NOMO-1 (cell line): ENCODE measurements at regions not wholly inside any gene's neighbourhood (a gene's known extent, or its start where the extent isn't known, plus 50 kb on each side); places are given as distances from the start of the nearest gene placed in this dataset.
A peak's percentile ranks its signal among the peaks of the same experiment; 100 is the strongest.

Experiments
- DNase-seq, 2 experiments: peaks; one replicate each; lab custom pipeline; 2025; ENCODE audit not compliant: unreplicated experiment in 2 of 2; lab: John Stamatoyannopoulos, UW

DNA sequence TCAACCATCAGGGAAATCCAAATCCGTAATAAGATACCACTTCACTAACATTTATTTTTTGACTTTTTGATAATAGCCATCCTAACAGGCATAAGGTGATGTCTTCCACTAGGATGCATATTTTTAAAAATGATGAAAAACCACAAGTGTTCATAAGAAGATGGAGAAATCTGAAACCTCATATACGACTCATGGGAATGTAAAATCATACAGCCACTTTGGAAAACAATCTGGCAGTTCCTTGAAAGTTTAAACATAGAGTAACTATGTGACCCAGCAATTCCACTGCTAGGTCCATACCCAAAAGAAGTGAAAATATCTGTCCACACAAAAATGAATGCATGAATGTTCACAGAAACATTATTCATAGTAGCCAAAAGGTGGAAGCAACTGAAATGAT is 431.0 kb downstream of the ENC1 start:
- DNase-seq = no peak

DNA sequence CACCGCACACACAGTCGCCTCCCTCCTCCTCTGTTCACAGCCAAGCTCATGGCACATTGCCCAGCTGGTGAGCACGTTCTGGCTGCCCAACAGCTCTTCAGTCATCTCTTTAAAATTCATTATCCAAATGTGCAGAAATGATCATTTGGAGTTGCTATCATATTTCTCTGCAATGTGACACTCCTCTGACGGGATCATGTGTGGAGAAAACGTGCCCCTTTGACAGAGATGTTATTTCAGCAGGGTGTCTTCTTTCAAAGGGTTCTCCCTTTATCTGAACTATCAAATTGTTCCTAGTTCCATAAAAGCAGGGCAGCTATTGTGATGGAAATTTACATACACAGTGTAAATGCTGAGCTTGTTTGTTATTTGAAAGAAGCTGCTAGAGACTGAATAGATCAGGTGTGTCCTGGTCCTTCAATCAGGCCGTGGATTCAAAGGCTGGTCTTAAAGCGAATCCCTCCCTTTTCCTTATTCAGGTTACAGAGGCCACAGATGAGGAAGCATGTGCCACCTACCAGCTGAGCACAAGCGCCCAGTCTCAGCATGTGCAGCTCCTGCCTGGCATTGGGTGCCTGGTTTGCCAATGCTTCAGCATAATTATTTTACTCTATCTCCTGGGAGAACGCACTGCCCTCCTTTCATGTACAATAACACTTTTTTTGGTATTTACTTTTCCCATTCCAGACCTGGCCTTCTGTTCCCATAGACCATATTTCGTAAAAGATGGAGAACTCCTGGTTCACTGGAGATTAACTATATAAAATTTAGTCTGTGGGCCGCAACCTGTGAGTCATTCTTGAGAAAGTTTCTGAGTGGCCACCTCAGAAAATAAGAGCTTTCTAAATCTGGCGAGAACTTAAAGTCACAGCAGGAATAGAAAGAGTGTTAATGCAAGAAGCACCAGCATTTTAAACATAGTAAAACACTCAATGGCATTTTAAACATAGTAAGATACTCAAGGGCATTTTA is 433.7 kb downstream of the ENC1 start:
- DNase-seq = no peak

DNA sequence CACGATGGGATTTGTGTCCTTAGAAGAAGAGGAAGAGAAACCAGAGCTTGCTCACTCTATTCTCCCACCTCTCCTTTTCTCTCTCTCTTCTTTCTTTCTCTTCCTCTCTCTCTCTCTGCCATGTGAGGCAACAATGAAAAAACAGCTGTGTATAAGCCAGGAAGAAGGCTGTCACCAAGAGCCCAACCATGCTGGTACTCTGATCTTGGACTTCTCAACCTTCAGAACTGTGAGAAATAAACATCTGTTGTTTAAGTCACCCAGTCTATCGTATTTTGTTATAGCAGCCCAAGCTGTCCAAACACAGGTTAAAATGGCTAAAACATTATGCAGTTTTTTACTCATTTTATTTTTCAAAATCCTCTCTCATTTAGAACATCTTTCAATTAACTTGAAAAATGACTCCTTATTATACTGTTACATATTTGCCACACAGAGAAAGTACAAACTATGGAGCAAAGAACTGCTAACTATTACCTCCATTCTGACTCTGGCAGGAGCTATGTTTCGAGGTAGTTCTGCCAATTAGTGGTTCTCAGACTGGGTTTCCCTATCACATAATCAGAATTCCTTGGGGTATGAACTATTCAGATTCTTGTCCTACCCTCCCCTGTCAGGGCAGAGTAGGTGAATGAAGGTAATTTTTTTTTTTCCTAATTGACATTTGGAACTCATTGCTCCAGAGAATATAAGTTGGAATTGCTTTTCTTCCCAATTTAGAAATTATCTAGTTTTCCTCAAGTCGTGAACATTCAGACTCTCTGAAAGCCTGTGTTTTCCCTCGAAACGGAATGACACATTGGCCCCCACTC is 434.6 kb downstream of the ENC1 start:
- peak in 1 of 2 experiments; percentile 28 for DNase-seq

DNA sequence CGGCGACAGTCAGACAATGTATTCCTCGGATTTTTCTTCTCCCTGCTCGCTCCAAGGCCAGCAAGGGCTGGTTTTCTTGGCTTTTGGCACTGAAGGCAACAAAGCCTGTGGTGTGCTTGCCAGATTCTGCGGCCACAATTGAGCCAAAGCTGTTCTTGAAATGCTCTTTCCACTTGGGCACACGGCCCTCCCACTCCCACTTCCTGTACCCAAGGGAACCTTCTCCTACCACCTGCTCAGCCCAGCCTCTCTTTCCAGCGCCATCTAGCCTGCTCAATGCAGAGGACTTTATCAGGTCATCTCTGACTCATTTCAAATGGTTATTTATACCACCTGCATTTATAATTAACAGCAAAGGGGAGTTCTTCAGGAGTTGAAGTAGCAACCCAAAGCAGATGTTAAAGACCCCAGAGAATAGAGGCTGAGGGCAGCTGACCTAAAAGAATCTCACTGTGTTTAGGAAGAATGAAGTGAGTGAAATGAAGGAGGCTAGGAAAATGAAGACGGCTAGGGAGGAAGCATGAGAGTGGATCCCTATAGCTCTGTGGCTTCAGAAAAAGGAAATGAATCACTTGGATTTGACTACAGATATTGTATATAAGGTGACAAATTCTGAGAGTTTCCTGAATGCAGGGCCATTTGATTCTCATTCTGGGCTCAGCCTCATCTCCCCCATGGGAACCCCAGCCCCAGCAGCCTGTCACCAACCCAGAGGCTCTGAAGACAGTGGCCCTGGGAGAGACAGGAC is 439.0 kb downstream of the ENC1 start:
- no peak for DNase-seq

DNA sequence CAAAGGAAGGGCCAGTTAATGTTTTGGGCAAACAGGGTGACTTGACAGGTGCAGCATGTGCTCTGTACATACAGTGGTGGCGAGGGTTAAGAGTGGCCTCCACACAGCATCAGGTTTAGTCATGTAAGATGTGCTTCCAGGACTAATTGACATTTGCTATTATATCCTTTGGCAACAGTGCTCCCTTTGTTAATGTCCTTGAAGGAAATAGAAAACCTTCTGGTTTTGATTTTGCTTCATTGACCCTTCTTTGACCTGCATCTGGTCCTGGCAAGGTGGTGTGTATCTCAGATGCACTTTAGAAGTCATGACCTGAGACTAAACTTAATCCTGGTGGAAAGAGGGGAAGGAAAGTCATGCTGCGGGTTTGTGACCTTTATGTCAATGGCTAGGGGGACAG is 440.0 kb downstream of the ENC1 start:
- no peak for DNase-seq

DNA sequence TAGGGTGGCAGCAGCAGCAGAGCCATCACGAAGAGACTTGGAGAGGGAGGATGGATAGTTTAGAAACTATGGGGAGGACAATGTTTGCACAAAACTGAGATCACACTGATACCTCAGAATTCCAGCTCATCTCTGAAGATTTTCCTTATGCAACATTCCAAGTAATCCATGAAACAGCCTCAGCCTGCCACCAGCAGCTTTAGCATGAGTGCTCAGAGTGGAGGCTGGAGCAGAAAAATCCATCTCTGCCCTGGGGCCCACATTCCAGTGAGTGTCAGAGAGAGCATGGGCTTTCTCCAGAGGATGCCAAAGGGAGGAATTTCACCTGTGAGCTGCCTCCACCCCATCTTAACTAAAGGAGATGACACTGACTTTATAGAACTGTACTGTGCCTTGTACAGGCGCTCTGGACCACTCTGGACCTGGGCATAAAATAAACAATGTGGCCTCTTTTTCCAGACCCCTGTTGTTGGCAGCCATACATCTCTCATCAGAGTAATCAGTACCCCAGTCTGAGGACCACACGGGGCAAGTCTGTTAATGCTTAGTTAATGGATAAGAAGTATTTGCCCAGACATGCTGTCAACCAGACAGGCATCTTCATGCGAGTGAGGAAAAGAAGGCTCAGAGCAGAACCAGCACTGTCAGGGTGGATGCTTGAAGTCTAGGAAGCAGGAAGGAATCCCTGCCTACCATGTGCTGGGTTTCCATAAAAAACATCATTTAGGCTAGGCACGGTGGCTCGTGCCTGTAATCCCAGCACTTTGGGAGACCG is 440.9 kb downstream of the ENC1 start:
- DNase-seq = no peak

DNA sequence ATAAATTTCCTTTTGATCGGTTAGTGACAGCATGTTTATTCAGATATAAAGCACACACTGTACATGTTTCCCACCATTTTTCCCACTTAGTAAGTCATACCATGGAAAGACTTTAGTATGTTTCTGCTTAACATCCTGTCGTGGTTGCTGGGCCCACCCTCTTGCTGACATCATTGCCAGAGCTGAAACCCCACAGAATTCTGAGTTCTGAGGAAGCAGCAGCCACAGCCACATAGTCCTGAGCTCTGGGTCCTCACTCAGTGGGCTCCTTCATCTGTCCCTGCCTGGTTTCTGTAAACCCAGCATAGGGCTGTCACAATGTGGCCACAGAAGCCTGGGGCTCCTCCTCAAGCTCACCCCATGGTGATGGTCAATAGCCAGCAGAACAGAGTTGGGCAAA is 441.5 kb downstream of the ENC1 start:
- DNase-seq = no peak

DNA sequence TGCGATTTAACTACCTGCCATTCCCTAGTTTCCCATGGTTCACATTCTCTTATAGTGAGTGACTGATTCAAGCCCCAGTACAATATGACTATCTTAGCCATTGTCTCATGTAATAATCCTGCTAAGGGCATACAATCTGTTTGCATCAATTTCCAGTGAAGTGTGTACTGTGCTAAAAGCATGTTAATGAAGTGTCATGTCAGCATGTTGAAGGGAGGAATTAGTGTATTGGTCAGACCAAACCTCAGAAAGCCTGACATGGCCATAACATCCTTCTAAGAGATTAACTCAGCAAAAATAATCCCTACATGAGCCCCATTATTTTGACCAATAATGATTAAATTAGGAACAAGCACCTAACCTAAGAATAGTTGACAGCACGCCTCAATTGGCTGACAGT is 442.4 kb downstream of the ENC1 start:
- DNase-seq = no peak

DNA sequence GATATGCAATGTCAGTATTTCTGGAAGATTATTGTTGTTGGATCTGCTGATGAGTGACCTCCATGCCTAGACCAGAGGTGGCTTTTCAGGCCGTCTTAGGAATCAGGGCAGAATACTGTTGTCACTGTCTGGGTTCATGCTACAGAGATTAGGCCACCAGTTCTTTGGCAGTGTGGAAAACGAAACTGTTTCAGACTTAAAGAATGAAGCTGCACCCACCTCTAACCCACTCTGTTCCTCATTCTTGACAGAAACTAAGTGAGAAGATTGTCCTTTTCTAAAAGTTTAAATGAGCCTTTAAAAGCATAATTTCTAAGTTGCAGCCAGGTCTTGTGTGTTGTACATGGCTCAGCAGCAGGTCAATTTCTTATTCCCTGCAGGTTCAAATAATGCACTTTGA is 444.3 kb downstream of the ENC1 start:
- DNase-seq = peak; percentile 61 to 78

DNA sequence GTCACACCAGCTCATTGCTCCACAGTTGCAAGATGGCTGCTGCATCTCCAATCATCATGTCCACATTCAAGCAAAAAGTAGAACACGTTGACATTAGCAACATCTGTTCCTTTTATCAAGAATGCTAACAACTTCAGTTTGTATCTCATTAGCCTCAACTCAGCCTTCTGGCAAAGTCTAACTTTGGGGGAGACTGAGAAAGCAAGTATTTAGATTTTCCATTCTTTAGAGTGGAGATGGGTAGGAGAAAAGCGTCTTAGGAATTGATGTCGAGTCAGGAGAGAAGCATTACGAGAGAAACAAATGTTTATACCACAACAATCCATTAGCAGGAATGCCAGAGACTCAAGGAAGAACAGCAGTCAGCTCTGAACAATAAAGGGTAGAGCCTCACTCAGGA is 446.3 kb downstream of the ENC1 start:
- no peak for DNase-seq

DNA sequence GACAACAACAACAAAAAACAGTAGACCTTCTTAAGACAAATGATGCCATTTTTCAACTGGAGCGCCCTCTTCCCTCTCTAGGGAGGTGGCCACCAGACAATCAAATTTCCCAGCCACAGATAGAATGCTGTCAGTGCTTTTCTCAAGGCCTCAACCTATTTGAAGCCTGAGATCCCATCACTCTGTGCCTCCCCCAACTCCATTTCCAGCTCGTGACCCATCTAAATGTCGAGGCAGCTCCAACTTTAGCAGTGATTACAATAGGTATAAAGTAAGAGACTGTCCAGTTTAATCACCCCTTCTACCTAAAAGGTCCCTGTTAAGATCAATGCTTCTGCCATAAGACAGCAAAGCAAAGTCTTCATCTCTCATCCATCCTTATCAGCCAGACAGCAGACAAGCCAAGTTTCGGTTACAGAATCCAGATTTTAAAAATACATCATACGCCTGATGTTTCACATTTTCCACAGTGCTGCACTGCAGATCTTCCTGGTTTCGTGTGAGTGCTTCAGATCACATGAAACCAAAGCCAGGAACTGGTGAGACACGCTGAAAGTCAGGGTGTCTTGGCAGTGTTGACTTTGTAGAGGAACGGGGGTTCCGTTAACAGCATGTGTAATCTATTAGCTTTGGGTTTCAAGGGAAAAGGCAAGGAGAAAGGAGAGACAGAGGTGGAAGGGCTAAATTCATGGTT is 447.8 kb downstream of the ENC1 start:
- DNase-seq = no peak

DNA sequence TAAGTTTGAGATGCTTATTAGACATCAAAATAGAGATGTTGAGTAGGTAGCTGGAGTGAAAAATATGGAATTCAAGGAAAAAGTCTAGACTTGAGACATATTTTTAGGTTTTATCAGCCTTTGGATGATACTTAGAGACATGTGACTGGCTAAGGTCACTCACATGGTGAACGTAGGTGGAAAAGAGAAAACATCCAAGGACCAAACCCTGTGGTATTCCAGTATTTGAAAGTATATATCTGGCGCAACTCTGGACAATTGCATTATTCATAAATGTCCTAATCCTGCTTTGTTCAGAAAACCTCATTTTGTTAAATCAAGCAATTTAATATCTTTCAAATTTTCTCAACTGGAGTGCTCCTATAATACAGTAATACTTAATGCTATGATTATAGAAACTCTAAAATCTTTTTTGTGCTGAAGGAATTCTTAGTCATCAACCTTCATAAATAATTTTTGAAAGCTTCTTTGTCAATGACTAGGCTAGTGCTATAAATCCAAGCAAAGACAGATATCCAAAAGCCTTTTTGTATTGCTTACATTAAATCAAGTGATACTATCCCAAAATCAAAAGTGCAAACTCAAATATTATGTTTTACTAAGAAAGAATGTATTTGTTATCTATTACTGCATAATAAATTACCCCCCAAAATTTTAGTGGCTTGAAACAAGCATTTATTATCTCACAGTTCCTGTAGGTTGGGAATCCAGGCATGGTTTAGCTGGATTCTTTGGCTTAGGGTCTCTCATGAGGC is 452.0 kb downstream of the ENC1 start:
- DNase-seq = no peak

DNA sequence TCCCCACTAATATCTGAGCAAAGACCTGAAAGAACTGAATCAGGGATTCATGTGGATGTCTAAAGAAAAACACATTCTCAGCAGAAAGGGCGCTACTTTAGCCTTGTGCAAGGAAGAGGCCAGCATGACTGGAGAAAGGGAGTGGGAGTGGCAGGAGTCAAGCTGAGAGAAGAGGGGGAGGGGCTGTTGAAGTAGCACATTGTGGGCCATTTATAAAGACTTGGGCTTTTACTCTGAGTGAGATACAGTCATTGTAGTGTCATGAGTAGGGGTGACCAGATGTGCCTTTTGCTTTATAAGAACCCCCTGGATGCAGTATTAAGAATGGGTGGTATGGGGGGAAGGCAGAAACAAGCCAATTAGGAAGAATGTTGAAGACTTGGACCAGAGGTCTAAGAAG is 452.8 kb downstream of the ENC1 start:
- no peak for DNase-seq

DNA sequence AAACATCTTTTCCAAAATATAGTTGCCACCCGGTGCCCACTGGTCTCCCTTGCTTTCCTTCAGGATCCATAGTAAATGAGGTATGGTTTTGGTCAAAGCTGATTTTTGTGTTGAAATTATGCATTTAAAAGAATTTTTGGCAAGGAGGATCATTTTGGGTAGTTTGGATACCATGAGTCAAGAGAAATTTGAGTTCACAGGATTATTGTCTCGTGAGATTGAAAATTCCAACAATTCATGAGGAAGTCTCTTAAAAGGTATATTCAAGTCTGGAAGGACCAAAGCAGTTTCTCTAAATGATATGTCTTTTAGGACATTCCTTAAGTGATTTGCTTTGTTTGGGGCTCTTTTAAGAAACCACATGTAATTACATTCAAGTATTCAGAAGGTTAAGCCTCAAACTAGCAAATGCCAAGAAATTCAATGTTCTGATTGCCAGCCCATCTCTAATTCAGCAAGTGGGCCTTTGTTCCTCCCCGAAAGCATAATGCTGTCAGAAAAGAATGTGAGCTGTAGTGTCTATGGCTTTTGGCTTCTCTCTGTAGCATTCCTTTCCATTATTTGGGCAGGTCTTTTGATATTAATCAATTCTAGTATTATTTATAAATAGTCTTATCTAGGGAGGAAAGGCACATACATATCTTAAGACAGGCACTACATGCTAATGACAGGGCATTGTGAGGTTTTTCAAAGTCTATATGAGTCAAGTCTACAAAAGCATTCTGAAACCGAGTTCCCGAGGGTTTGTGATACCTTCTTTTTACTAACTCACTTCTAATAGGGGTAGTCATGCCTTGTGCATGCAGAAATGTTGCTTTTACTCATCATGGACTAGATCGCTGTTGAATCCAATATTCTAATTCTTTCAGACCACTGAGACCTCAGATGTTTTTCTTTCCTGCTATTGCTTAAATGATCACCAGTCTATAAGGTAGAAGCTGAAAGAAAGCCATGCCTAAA is 453.9 kb downstream of the ENC1 start:
- DNase-seq = no peak

DNA sequence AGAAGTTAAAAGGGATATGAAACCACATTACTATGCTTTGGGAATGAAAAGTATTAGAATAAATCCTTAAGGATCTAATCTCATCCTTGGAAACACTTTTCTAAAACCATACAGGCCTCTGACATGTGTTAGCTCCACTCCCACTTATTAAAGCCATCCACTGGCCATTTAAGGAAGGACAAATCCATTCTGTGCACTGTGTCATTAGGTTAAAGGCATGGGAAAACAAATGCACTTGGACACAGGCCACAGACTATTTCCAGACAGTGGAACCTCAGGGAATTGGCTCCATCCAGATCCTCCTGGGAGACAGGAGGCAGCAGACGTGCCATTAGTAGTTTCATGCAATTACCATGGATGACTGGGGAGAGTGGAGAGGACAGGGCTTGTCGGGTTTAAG is 454.9 kb downstream of the ENC1 start:
- DNase-seq = no peak

DNA sequence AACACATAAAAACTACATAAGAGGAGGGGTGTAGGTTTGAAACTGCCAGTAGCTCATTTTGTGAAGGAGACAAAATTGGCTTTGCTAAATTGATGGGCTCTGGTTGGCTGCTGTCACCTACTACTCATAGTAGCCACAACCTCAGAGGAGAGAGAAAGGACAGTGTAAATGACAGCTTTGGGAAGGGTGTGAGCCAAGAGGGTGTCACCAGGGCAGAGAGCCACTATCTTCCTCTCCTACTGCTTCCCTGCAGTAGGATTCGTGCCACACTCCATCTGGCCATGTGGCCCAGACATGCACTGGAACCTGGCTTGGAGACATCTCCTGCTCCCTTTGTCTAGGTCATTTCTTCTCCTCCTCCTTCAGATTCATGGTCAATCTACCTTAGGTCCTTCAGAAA is 455.9 kb downstream of the ENC1 start:
- DNase-seq = no peak

DNA sequence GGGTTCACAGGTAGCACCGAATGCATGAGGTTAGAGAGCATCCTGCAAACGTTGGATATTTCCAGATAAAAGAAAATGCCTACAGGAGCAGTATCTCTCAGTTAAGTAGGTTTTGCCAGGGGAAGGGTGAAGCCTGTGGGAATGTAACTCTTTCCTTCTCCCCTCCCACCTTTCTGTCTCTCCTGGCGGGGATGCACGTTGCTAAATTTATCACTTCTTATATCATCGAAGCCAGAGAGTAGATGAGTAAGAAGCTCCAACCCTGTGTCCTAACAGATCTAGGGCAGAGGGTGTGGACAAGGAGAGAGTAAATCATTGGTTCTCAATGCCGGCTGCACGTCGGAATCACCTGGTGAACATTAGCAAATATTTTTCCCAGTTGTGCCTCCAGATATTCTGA is 457.5 kb downstream of the ENC1 start:
- DNase-seq = no peak

DNA sequence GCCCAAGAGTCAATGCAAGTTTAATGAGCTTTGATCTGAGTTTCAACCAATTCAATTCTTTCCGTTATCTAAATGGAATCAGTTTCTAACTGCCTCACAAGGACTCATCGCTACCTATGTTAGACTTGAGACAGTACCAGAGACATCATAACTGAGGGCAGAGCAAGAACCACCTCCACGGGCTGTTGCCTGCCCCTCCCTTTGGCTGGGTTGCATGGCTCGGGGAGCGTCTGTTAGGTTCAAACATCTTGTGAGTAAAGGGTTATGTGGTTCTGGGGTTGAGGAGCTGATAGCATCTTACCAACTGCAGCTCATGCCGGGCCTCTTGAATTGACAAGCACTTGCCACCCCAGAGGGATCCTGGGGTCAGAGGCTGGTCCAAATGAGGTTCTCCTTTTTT is 457.9 kb downstream of the ENC1 start:
- DNase-seq = no peak
